ENCODE measurements at regions not wholly inside any gene's neighbourhood (a gene's known extent, or its start where the extent isn't known, plus 50 kb on each side); places are given as distances from the start of the nearest gene placed in this dataset.

DNA sequence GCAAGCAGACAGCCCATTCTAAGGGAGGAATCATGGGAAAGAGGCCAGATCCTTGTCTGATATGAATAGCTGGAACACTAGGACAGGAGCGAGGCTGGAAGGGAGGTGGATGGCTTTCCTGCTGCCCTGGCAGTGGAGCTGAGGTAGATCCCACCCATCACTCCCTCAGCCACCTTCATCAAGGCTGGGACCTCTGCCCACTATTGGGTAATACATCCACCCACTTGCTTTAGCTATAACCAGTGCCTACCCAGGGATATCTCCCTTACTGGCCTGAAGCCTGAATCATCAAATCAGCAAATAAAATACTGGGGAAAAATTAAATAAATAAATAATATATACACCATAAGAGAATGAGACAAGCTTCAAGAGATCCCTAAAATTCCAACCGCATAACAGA lies 183.2 kb upstream of the KYNU start:
- no peak for TF ChIP-seq POLR2AphosphoS5 (IDR thresholded peaks at IDR 0.05; ENCODE audit: low read depth, low read length)
- TF ChIP-seq CTCF (IDR thresholded peaks at IDR 0.05), result no peak
